ENCODE measurements at regions not wholly inside any gene's neighbourhood (a gene's known extent, or its start where the extent isn't known, plus 50 kb on each side); places are given as distances from the start of the nearest gene placed in this dataset.

- no peak for TF ChIP-seq POLR2A (IDR thresholded peaks at IDR 0.05)
- TF ChIP-seq CTCF (IDR thresholded peaks at IDR 0.05) = no peak
- TF ChIP-seq POLR2AphosphoS5 (IDR thresholded peaks at IDR 0.05) = no peak
Measured at GRCh38 chr13:40146611-40147117, 491.2 kb downstream of the COG6 start.
